SK-N-SH (cell line): ENCODE measurements at regions not wholly inside any gene's neighbourhood (a gene's known extent, or its start where the extent isn't known, plus 50 kb on each side); places are given as distances from the start of the nearest gene placed in this dataset.

Experiments
- CTCF ChIA-PET: fragments of 300-600, 350-600 bp; formaldehyde crosslinking; extraction: SDS; loops from one replicate; lab custom pipeline; 2021; lab: Yijun Ruan, JAX
- POLR2A ChIA-PET: fragments of 350-600 bp; sonication (Branson Sonifier 250); formaldehyde crosslinking; extraction: SDS; loops from one replicate; lab custom pipeline; 2020; ENCODE audit warnings: antibody characterized with exemption, inconsistent platforms; lab: Yijun Ruan, JAX
- DNase-seq: peaks from one replicate; pipeline ENCODE4 v3.0.0; 2012
- H2AFZ ChIP-seq: fragments of 200-600 bp; sonication (generic); 2 replicates; pipeline ENCODE4 v1.8.1; 2016; ENCODE audit warnings: antibody characterized with exemption, mild to moderate bottlenecking, low read depth
- H3F3A ChIP-seq: fragments of 200-600 bp; sonication (generic); replicated peaks from 2 replicates; pipeline ENCODE3; 2016; ENCODE audit warnings: antibody characterized with exemption, mild to moderate bottlenecking; ENCODE audit not compliant: insufficient read depth
- H3K27ac ChIP-seq, 2 experiments: fragments of 200-500 bp in 1 of 2; fragments of 200-600 bp in 1 of 2; sonication (Bioruptor generic) in 1 of 2; sonication (generic), shearing (Covaris generic) in 1 of 2; 2 replicates each; pipeline versions ENCODE4 v1.5.1 to v1.6.1; 2014 to 2016; ENCODE audit warnings: low read depth in 2 of 2, inconsistent platforms in 1 of 2, low read length in 1 of 2, mild to moderate bottlenecking in 1 of 2, mixed read lengths in 1 of 2
- H3K27me3 ChIP-seq: fragments of 200-600 bp; sonication (generic), shearing (Covaris generic); 2 replicates; pipeline ENCODE4 v1.6.1; 2016; ENCODE audit warnings: mixed run types; ENCODE audit not compliant: insufficient read depth
- H3K36me3 ChIP-seq, 2 experiments: fragments of 200-500 bp in 1 of 2; fragments of 200-600 bp in 1 of 2; sonication (Bioruptor generic) in 1 of 2; sonication (generic) in 1 of 2; replicated peaks in 1 of 2; 2 replicates each; pipeline versions ENCODE3 to v1.5.1; 2014 to 2016; ENCODE audit warnings: low read length in 1 of 2, mild to moderate bottlenecking in 1 of 2; ENCODE audit not compliant: insufficient read depth in 2 of 2, control insufficient read depth in 1 of 2
- H3K4me1 ChIP-seq, 2 experiments: fragments of 200-500 bp in 1 of 2; fragments of 200-600 bp in 1 of 2; sonication (Bioruptor generic) in 1 of 2; sonication (generic), shearing (Covaris generic) in 1 of 2; 2 replicates each; pipeline versions ENCODE4 v1.5.1 to v1.6.1; 2014 to 2016; ENCODE audit warnings: low read depth in 1 of 2, low read length in 1 of 2, mixed run types in 1 of 2; ENCODE audit not compliant: insufficient read depth in 2 of 2, control insufficient read depth in 1 of 2
- H3K4me2 ChIP-seq: fragments of 200-600 bp; sonication (generic), shearing (Covaris generic); 2 replicates; pipeline ENCODE4 v1.6.1; 2017; ENCODE audit warnings: mixed run types
- H3K4me3 ChIP-seq, 2 experiments: fragments of 200-500 bp in 1 of 2; fragments of 200-600 bp in 1 of 2; sonication (Bioruptor generic) in 1 of 2; sonication (generic), shearing (Covaris generic) in 1 of 2; 2 replicates each; pipeline versions ENCODE4 v1.5.1 to v1.8.1; 2014 to 2016; ENCODE audit warnings: low read depth in 2 of 2, inconsistent platforms in 1 of 2, low read length in 1 of 2, mild to moderate bottlenecking in 1 of 2, mixed read lengths in 1 of 2, moderate library complexity in 1 of 2
- H3K79me2 ChIP-seq: fragments of 200-600 bp; sonication (generic); 2 replicates; pipeline ENCODE4 v1.8.1; 2017; ENCODE audit warnings: mild to moderate bottlenecking; ENCODE audit not compliant: insufficient read depth
- H3K9ac ChIP-seq: fragments of 200-600 bp; sonication (generic); 2 replicates; pipeline ENCODE4 v1.6.1; 2017; ENCODE audit warnings: mixed run types
- H3K9me2 ChIP-seq: fragments of 200-600 bp; sonication (generic); 2 replicates; pipeline ENCODE4 v1.6.1; 2017; ENCODE audit warnings: mixed run types
- H3K9me3 ChIP-seq: fragments of 200-600 bp; sonication (generic); 2 replicates; pipeline ENCODE4 v1.6.1; 2017; ENCODE audit warnings: mixed run types, mild to moderate bottlenecking, moderate library complexity
- H4K20me1 ChIP-seq: fragments of 200-600 bp; sonication (generic); 2 replicates; pipeline ENCODE4 v1.6.1; 2017; ENCODE audit warnings: mild to moderate bottlenecking, mixed run types; ENCODE audit not compliant: insufficient read depth
- CTCF ChIP-seq: fragments of 200-600 bp; sonication (generic); IDR thresholded peaks from 2 replicates; pipeline ENCODE4 v1.6.1; 2017; ENCODE audit warnings: antibody characterized with exemption, mild to moderate bottlenecking, moderate library complexity
- ELF1 ChIP-seq: IDR thresholded peaks from 2 replicates; pipeline ENCODE4 v1.4.0; 2012
- EZH2phosphoT487 ChIP-seq: fragments of 200-600 bp; sonication (generic); IDR thresholded peaks from 2 replicates; pipeline ENCODE4 v1.6.1; 2017; ENCODE audit warnings: low read depth, mixed run types, mild to moderate bottlenecking, antibody characterized with exemption, moderate library complexity, borderline replicate concordance
- FOSL2 ChIP-seq: IDR thresholded peaks from 2 replicates; pipeline ENCODE4 v1.4.0; 2012; ENCODE audit warnings: low read depth, mild to moderate bottlenecking, moderate library complexity, borderline replicate concordance
- FOXM1 ChIP-seq: IDR thresholded peaks from 2 replicates; pipeline ENCODE4 v1.4.0; 2012; ENCODE audit warnings: low read depth, mild to moderate bottlenecking
- GABPA ChIP-seq: IDR thresholded peaks from 2 replicates; pipeline ENCODE4 v1.4.0; 2012; ENCODE audit warnings: low read depth, mild to moderate bottlenecking
- GATA2 ChIP-seq: sonication (generic); formaldehyde crosslinking; IDR thresholded peaks from 2 replicates; pipeline ENCODE4 v1.5.0; 2020; ENCODE audit warnings: mild to moderate bottlenecking, missing genetic modification reagents
- NRF1 ChIP-seq: IDR thresholded peaks from 2 replicates; pipeline ENCODE4 v1.6.1; 2012; ENCODE audit warnings: low read depth, mild to moderate bottlenecking, low read length
- PBX3 ChIP-seq: IDR thresholded peaks from 2 replicates; pipeline ENCODE4; 2012
- POLR2AphosphoS5 ChIP-seq: IDR thresholded peaks from 2 replicates; pipeline ENCODE4 v1.6.1; 2012; ENCODE audit warnings: low read depth, low read length
- RCOR1 ChIP-seq: fragments of 150-350 bp; IDR thresholded peaks from 2 replicates; pipeline ENCODE4 v1.6.1; 2017; ENCODE audit warnings: antibody characterized with exemption, low read length
- SMC3 ChIP-seq: IDR thresholded peaks from 2 replicates; pipeline ENCODE4 v1.6.1; 2012; ENCODE audit warnings: low read depth, low read length, improper control_type of control experiment
- TAF1 ChIP-seq: IDR thresholded peaks from 2 replicates; pipeline ENCODE4 v1.6.1; 2012; ENCODE audit warnings: low read depth, mild to moderate bottlenecking, low read length, moderate library complexity, borderline replicate concordance
- TCF12 ChIP-seq: IDR thresholded peaks from 2 replicates; pipeline ENCODE4 v1.4.0; 2012
- TEAD4 ChIP-seq: IDR thresholded peaks from 2 replicates; pipeline ENCODE4 v1.4.0; 2012; ENCODE audit warnings: mild to moderate bottlenecking, borderline replicate concordance; ENCODE audit not compliant: insufficient read depth
- YY1 ChIP-seq: IDR thresholded peaks from 2 replicates; pipeline ENCODE4 v1.4.0; 2012; ENCODE audit warnings: low read depth, mild to moderate bottlenecking
- WGBS: methylation state at CpG from one replicate; pipeline ENCODE4 v1.1.6; 2017; ENCODE audit warnings: low lambda C conversion rate; 5-methylcytosine and 5-hydroxymethylcytosine counted together
- TF ChIP-seq, protein P1 (sequence below): fragments of 150-350 bp; IDR thresholded peaks from 2 replicates; pipeline ENCODE4 v1.6.1; 2017; ENCODE audit warnings: antibody characterized with exemption, low read length, low read depth, borderline replicate concordance
- TF ChIP-seq, protein P2 (sequence below): IDR thresholded peaks from 2 replicates; pipeline ENCODE4 v1.4.0; 2012; ENCODE audit warnings: low read depth
- TF ChIP-seq, protein P3 (sequence below): IDR thresholded peaks from 2 replicates; pipeline ENCODE4 v1.4.0; 2012; ENCODE audit warnings: low read depth, borderline replicate concordance
- TF ChIP-seq, protein P4 (sequence below): fragments of 150-350 bp; IDR thresholded peaks from 2 replicates; pipeline ENCODE4 v1.6.1; 2016; ENCODE audit warnings: mild to moderate bottlenecking, low read depth, low read length

DNA sequence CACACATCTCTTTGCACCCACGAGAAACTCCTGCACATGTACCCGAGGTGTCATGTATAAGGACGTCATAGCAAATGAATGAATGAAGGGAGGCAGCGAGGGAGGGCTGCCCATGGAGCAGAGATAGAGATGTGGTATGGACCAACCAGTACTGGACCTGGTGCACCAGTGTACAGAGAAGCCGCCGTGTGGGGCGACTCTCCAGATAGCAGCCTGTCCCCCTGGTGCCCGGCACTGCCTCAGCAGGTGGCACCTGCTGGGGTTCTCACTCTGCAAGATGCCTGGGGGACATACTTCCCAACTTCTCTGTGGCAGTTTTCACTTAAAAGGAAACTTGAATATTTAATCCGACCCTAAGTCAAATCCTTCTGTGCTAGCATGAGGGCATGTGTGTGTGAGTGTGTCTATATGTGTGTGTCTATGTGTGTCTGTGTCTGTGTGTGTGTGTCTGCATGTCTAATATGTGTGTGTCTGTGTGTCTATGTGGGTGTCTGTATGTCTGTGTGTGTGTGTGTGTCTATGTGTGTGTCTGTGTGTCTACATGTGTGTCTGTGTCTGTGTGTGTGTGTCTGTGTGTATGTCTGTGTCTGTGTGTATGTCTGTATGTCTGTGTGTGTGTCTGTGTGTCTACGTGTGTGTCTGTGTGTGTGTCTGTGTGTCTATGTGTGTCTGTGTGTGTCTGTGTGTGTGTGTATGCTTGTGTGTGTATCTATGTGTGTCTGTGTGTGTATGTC, 132.0 kb downstream of the RNASET2 start:
- DNase-seq: no peak
- no peaks in the 10 kb centered on the region for H3F3A ChIP-seq
- no peak overlapping the region for H2AFZ ChIP-seq
- H3K9ac ChIP-seq: no peak overlapping the region
- no peaks in the 10 kb centered on the region for H3K4me1 ChIP-seq
- POLR2A ChIA-PET: no interaction called here
- no peaks in the 10 kb centered on the region for H3K27me3 ChIP-seq
- H3K36me3 ChIP-seq: no peaks in the 10 kb centered on the region
- no peaks in the 10 kb centered on the region for H3K9me3 ChIP-seq
- no peaks in the 10 kb centered on the region for H3K79me2 ChIP-seq
- no peaks in the 10 kb centered on the region for H3K9me2 ChIP-seq
- H3K4me2 ChIP-seq: no peak overlapping the region
- H3K27ac ChIP-seq: no peak overlapping the region
- no peaks in the 10 kb centered on the region for H4K20me1 ChIP-seq
- TF ChIP-seq POLR2AphosphoS5 (no peak), GABPA (no peak), EZH2phosphoT487 (no peak), SMC3 (no peak), GATA2 (CRISPR knock-in tag) (no peak), TAF1 (no peak), FOSL2 (no peak)
- TF ChIP-seq, protein P1, sequence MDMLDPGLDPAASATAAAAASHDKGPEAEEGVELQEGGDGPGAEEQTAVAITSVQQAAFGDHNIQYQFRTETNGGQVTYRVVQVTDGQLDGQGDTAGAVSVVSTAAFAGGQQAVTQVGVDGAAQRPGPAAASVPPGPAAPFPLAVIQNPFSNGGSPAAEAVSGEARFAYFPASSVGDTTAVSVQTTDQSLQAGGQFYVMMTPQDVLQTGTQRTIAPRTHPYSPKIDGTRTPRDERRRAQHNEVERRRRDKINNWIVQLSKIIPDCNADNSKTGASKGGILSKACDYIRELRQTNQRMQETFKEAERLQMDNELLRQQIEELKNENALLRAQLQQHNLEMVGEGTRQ: no peak
- TF ChIP-seq, protein P2, sequence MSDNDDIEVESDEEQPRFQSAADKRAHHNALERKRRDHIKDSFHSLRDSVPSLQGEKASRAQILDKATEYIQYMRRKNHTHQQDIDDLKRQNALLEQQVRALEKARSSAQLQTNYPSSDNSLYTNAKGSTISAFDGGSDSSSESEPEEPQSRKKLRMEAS: no peak
- CTCF ChIA-PET: interaction anchor here (1.4 kb wide), 1 partner anchor 50 kb away, joined by 5 read pairs; no protein-coding TSS in a partner anchor
- whole genome bisulfite sequencing: 45% methylated on average over 6 of the region's 10 CpGs
- no peak overlapping the region for H3K4me3 ChIP-seq

DNA sequence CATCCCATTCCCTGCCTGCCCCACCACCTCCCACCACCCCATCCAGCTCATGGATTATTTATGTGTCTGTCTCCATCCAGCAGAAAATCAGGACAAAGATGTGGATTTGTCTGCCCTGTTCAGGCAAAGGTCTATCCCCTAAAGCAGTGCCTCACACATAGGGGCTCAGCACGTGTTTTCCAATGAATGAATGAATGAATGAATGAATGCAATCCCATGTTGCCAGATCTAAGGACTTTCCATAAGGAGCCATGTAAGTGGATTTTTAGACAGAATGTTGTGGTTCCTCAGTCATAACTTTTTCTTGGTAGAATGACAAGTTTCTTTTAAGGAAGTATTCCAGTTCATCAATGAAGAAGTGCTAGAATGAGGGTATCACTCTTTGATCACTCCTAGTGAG, 133.7 kb downstream of the RNASET2 start:
- Histone ChIP-seq H3K79me2 (no peaks in the 10 kb centered on the region), H3K27ac (no peak overlapping the region), H3K9ac (no peak overlapping the region), H4K20me1 (no peaks in the 10 kb centered on the region), H3K4me1 (peaks cover 0 to 6% of the 10 kb centered on the region in 2 experiments; a peak in 1 of 4 replicates), H3K36me3 (no peaks in the 10 kb centered on the region), H3K9me2 (no peaks in the 10 kb centered on the region), H3K9me3 (no peaks in the 10 kb centered on the region), H2AFZ (no peak overlapping the region), H3F3A (no peaks in the 10 kb centered on the region), H3K27me3 (no peaks in the 10 kb centered on the region), H3K4me2 (no peak overlapping the region), H3K4me3 (no peak overlapping the region)
- DNase-seq: no peak
- CTCF ChIA-PET: no interaction called here
- POLR2A ChIA-PET: no interaction called here
- 8% methylated on average over 1 of the region's 1 CpG for WGBS
- TF ChIP-seq, protein P1: no peak
- TF ChIP-seq RCOR1 (no peak), TAF1 (no peak), TEAD4 (no peak), FOSL2 (no peak), FOXM1 (no peak), YY1 (no peak), NRF1 (no peak), GATA2 (CRISPR knock-in tag) (no peak), ELF1 (no peak), TCF12 (no peak), CTCF (no peak), GABPA (no peak), PBX3 (no peak)
- TF ChIP-seq, protein P3, sequence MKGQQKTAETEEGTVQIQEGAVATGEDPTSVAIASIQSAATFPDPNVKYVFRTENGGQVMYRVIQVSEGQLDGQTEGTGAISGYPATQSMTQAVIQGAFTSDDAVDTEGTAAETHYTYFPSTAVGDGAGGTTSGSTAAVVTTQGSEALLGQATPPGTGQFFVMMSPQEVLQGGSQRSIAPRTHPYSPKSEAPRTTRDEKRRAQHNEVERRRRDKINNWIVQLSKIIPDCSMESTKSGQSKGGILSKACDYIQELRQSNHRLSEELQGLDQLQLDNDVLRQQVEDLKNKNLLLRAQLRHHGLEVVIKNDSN: no peak
- TF ChIP-seq, protein P4, sequence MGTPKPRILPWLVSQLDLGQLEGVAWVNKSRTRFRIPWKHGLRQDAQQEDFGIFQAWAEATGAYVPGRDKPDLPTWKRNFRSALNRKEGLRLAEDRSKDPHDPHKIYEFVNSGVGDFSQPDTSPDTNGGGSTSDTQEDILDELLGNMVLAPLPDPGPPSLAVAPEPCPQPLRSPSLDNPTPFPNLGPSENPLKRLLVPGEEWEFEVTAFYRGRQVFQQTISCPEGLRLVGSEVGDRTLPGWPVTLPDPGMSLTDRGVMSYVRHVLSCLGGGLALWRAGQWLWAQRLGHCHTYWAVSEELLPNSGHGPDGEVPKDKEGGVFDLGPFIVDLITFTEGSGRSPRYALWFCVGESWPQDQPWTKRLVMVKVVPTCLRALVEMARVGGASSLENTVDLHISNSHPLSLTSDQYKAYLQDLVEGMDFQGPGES: no peak
